Loucy (cell line): ENCODE measurements at regions not wholly inside any gene's neighbourhood (a gene's known extent, or its start where the extent isn't known, plus 50 kb on each side); places are given as distances from the start of the nearest gene placed in this dataset.

Experiments used
- EZH2phosphoT487 ChIP-seq: fragments of 200-600 bp; IDR thresholded peaks from 2 replicates; pipeline ENCODE4 v1.6.1; 2018; ENCODE audit warnings: antibody characterized with exemption, mild to moderate bottlenecking, moderate library complexity, borderline replicate concordance
- TF ChIP-seq, protein P1 (sequence below): fragments of 200-600 bp; sonication (generic); conservative IDR thresholded peaks from 2 replicates; pipeline ENCODE4 v1.5.1; 2014; ENCODE audit warnings: mild to moderate bottlenecking, antibody characterized with exemption, low read length

DNA sequence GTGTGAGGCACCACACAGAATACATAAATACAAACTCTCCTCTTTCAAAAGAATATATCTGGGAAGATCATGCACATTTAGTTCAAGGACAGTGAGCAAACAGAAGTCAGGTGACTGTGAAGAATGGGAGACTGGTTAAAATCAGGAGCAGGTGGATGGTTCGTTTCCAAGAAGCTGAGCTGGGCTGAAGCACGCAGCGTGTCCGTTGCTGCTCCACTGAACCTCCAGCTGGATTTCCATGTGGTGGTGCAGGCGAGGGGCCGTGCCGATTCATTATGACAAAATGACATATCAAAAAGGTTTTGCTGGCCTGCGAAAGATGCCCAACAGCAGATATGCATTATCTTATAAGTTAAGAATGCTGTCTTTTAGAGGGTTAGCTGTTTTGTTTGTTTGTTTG is 66.0 kb downstream of the OLIG1 start:
- TF ChIP-seq, protein P1, sequence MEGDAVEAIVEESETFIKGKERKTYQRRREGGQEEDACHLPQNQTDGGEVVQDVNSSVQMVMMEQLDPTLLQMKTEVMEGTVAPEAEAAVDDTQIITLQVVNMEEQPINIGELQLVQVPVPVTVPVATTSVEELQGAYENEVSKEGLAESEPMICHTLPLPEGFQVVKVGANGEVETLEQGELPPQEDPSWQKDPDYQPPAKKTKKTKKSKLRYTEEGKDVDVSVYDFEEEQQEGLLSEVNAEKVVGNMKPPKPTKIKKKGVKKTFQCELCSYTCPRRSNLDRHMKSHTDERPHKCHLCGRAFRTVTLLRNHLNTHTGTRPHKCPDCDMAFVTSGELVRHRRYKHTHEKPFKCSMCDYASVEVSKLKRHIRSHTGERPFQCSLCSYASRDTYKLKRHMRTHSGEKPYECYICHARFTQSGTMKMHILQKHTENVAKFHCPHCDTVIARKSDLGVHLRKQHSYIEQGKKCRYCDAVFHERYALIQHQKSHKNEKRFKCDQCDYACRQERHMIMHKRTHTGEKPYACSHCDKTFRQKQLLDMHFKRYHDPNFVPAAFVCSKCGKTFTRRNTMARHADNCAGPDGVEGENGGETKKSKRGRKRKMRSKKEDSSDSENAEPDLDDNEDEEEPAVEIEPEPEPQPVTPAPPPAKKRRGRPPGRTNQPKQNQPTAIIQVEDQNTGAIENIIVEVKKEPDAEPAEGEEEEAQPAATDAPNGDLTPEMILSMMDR: no peak
- no peak for TF ChIP-seq EZH2phosphoT487
